ENCODE measurements at regions not wholly inside any gene's neighbourhood (a gene's known extent, or its start where the extent isn't known, plus 50 kb on each side); places are given as distances from the start of the nearest gene placed in this dataset.

DNA sequence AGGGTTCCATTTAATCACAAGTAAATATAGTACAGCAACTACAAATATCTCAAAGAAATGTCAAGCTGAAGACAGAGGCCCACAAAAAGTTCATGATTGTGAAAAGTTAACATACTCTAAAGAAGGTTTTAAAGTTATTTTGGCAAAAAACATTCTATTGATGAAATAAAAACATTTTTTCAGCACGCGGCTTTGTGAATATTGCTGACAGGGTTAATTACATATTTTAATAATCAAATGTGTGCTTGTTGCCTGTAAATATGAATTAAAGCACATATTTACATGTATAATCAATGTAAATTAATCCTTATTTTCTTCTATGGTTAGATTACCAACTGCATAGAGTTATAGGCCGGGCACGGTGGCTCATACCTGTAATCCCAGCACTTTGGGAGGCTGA, 328.1 kb downstream of the MZT1 start:
- Histone ChIP-seq H3K79me2 (ENCODE audit: insufficient read depth) (no peaks in the 10 kb centered on the region), H3F3A (replicated peaks; ENCODE audit: insufficient read depth) (peaks cover 5% of the 10 kb centered on the region), H3K27me3 (ENCODE audit: insufficient read depth) (no peaks in the 10 kb centered on the region), H4K20me1 (ENCODE audit: insufficient read depth) (no peaks in the 10 kb centered on the region), H3K4me1 (ENCODE audit: control insufficient read depth in 1 of 2, insufficient read depth in 2 of 2, low read depth in 1 of 2, low read length in 1 of 2) (no peaks in the 10 kb centered on the region; a peak in 1 of 4 replicates), H3K9me3 (no peaks in the 10 kb centered on the region), H3K4me3 (ENCODE audit: low read depth in 2 of 2, low read length in 1 of 2) (no peak overlapping the region), H2AFZ (ENCODE audit: low read depth) (no peak overlapping the region), H3K27ac (ENCODE audit: low read depth in 2 of 2, low read length in 1 of 2) (no peak overlapping the region), H3K36me3 (replicated peaks in 1 of 2; ENCODE audit: control insufficient read depth in 1 of 2, insufficient read depth in 2 of 2, low read length in 1 of 2) (no peaks in the 10 kb centered on the region), H3K4me2 (no peak overlapping the region), H3K9ac (no peak overlapping the region), H3K9me2 (no peaks in the 10 kb centered on the region)
- CTCF ChIA-PET, result no interaction called here
- POLR2A ChIA-PET, result no interaction called here
- 91% methylated on average over 4 of the region's 4 CpGs for WGBS (ENCODE audit: low lambda C conversion rate)
- TF ChIP-seq NFIC (IDR thresholded peaks at IDR 0.05; ENCODE audit: borderline replicate concordance) (no peak), FOXM1 (IDR thresholded peaks at IDR 0.05; ENCODE audit: low read depth) (no peak), SIN3A (IDR thresholded peaks at IDR 0.05; ENCODE audit: borderline replicate concordance, low read depth, low read length) (no peak), NRF1 (IDR thresholded peaks at IDR 0.05; ENCODE audit: low read depth, low read length) (no peak), FOXJ3 (CRISPR knock-in tag; IDR thresholded peaks at IDR 0.05) (no peak), FOSL2 (IDR thresholded peaks at IDR 0.05; ENCODE audit: borderline replicate concordance, low read depth) (no peak), GABPA (IDR thresholded peaks at IDR 0.05; ENCODE audit: low read depth) (no peak)
- TF ChIP-seq, protein P1, sequence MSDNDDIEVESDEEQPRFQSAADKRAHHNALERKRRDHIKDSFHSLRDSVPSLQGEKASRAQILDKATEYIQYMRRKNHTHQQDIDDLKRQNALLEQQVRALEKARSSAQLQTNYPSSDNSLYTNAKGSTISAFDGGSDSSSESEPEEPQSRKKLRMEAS (IDR thresholded peaks at IDR 0.05; ENCODE audit: low read depth), result no peak
- TF ChIP-seq, protein P2, sequence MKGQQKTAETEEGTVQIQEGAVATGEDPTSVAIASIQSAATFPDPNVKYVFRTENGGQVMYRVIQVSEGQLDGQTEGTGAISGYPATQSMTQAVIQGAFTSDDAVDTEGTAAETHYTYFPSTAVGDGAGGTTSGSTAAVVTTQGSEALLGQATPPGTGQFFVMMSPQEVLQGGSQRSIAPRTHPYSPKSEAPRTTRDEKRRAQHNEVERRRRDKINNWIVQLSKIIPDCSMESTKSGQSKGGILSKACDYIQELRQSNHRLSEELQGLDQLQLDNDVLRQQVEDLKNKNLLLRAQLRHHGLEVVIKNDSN (IDR thresholded peaks at IDR 0.05; ENCODE audit: borderline replicate concordance, low read depth), result no peak
- DNase-seq, result no peak

DNA sequence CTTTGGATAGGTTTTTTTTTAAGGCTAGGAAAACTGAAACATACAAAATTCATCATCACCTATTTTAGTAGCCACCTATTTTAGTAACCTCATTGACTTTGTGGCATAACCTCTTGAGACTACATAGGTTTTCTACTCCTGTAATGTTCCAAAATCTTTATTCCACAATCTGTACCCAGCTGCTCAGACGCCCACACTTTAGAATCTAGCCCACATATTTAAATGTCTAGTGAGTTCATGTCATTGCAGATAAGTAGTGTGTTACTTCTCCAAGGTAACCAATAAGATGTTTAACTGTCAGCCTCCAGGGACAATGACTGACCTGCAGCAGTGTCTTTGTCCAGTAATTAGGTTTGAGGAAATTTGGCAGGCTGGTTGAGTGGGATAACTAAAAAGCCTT, 330.2 kb downstream of the MZT1 start:
- Histone ChIP-seq H4K20me1 (ENCODE audit: insufficient read depth) (no peaks in the 10 kb centered on the region), H3F3A (replicated peaks; ENCODE audit: insufficient read depth) (no peaks in the 10 kb centered on the region), H3K4me1 (ENCODE audit: control insufficient read depth in 1 of 2, insufficient read depth in 2 of 2, low read depth in 1 of 2, low read length in 1 of 2) (no peaks in the 10 kb centered on the region), H3K27ac (ENCODE audit: low read depth in 2 of 2, low read length in 1 of 2) (no peak overlapping the region), H3K4me2 (no peak overlapping the region), H2AFZ (ENCODE audit: low read depth) (no peak overlapping the region), H3K27me3 (ENCODE audit: insufficient read depth) (no peaks in the 10 kb centered on the region), H3K79me2 (ENCODE audit: insufficient read depth) (no peaks in the 10 kb centered on the region), H3K9ac (no peak overlapping the region), H3K9me3 (no peaks in the 10 kb centered on the region), H3K9me2 (no peaks in the 10 kb centered on the region), H3K36me3 (replicated peaks in 1 of 2; ENCODE audit: control insufficient read depth in 1 of 2, insufficient read depth in 2 of 2, low read length in 1 of 2) (no peaks in the 10 kb centered on the region), H3K4me3 (ENCODE audit: low read depth in 2 of 2, low read length in 1 of 2) (no peak overlapping the region)
- ChIA-PET POLR2A (no interaction called here), CTCF (no interaction called here)
- no peak for DNase-seq
- WGBS (ENCODE audit: low lambda C conversion rate), result 60% methylated on average over 1 of the region's 1 CpG
- TF ChIP-seq, protein P3, sequence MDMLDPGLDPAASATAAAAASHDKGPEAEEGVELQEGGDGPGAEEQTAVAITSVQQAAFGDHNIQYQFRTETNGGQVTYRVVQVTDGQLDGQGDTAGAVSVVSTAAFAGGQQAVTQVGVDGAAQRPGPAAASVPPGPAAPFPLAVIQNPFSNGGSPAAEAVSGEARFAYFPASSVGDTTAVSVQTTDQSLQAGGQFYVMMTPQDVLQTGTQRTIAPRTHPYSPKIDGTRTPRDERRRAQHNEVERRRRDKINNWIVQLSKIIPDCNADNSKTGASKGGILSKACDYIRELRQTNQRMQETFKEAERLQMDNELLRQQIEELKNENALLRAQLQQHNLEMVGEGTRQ (IDR thresholded peaks at IDR 0.05; ENCODE audit: borderline replicate concordance, low read depth, low read length), result no peak
- TF ChIP-seq FOXM1 (IDR thresholded peaks at IDR 0.05; ENCODE audit: low read depth) (no peak), JUND (IDR thresholded peaks at IDR 0.05) (no peak)
- TF ChIP-seq, protein P4, sequence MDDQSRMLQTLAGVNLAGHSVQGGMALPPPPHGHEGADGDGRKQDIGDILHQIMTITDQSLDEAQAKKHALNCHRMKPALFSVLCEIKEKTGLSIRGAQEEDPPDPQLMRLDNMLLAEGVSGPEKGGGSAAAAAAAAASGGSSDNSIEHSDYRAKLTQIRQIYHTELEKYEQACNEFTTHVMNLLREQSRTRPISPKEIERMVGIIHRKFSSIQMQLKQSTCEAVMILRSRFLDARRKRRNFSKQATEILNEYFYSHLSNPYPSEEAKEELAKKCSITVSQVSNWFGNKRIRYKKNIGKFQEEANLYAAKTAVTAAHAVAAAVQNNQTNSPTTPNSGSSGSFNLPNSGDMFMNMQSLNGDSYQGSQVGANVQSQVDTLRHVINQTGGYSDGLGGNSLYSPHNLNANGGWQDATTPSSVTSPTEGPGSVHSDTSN (IDR thresholded peaks at IDR 0.05), result no peak

Measured in SK-N-SH (cell line).